CD4-positive, CD25-positive, alpha-beta regulatory T cell (primary cell): ENCODE measurements at regions not wholly inside any gene's neighbourhood (a gene's known extent, or its start where the extent isn't known, plus 50 kb on each side); places are given as distances from the start of the nearest gene placed in this dataset.
"Not testable (repeated sequence)": the region's sequence is repeated elsewhere in the genome, so short reads cannot be mapped to it uniquely, and the experiment has no call there.

Experiments
- ATAC-seq, 2 donors: fragments of 150-1000 bp; cut with Tn5 transposase; one replicate each; pipeline ENCODE4 v1.10.0; 2021; ENCODE audit warnings: low read depth in 2 of 2, moderate number of reproducible peaks in 2 of 2, moderate library complexity in 1 of 2
- DNase-seq, 3 donors: peaks; one replicate each; pipeline versions ENCODE4 v3.0.0 to v3.0.0-alpha.2; 2012 to 2022; ENCODE audit warnings: mixed read lengths in 1 of 3
- H3K27ac ChIP-seq: one replicate; pipeline ENCODE4 v1.7.0; 2013; ENCODE audit warnings: mild to moderate bottlenecking, low read length; ENCODE audit not compliant: insufficient read depth, poor library complexity, severe bottlenecking
- H3K27me3 ChIP-seq: one replicate; pipeline ENCODE4 v1.7.0; 2013; ENCODE audit warnings: low read length; ENCODE audit not compliant: control insufficient read depth, insufficient read depth
- H3K36me3 ChIP-seq: one replicate; pipeline ENCODE4 v1.7.0; 2013; ENCODE audit warnings: mild to moderate bottlenecking, low read length, moderate library complexity; ENCODE audit not compliant: control insufficient read depth, insufficient read depth
- H3K4me1 ChIP-seq: 2 replicates; pipeline ENCODE4 v1.7.0; 2013; ENCODE audit warnings: mild to moderate bottlenecking, low read length; ENCODE audit not compliant: insufficient read depth, control insufficient read depth, poor library complexity, severe bottlenecking
- H3K4me3 ChIP-seq: one replicate; pipeline ENCODE4 v1.7.0; 2013; ENCODE audit warnings: low read depth, mild to moderate bottlenecking, low read length, moderate library complexity
- H3K9me3 ChIP-seq, 2 experiments: 1 replicate in 1 of 2; 2 replicates in 1 of 2; pipeline ENCODE4 v1.7.0; 2013; ENCODE audit warnings: low read length in 2 of 2, mild to moderate bottlenecking in 1 of 2, moderate library complexity in 1 of 2; ENCODE audit not compliant: control insufficient read depth in 2 of 2
- H3K27ac Mint-ChIP-seq, 3 donors: one replicate each; pipeline ENCODE4 v1.8.0; 2020 to 2022; ENCODE audit warnings: mild to moderate bottlenecking in 3 of 3, mixed read lengths in 3 of 3, moderate library complexity in 2 of 3
- H3K27me3 Mint-ChIP-seq: one replicate; pipeline ENCODE4 v1.8.0; 2022; ENCODE audit warnings: mild to moderate bottlenecking, mixed read lengths
- H3K36me3 Mint-ChIP-seq: one replicate; pipeline ENCODE4 v1.8.0; 2020; ENCODE audit warnings: mixed read lengths
- H3K4me1 Mint-ChIP-seq, 4 donors: one replicate each; pipeline ENCODE4 v1.8.0; 2020 to 2022; ENCODE audit warnings: mixed read lengths in 4 of 4, mild to moderate bottlenecking in 1 of 4
- H3K4me3 Mint-ChIP-seq, 4 donors: one replicate each; pipeline ENCODE4 v1.8.0; 2020 to 2022; ENCODE audit warnings: mild to moderate bottlenecking in 4 of 4, mixed read lengths in 4 of 4, moderate library complexity in 3 of 4
- H3K9me3 Mint-ChIP-seq, 7 donors: one replicate each; pipeline ENCODE4 v1.8.0; 2020 to 2022; ENCODE audit warnings: mixed read lengths in 7 of 7, mild to moderate bottlenecking in 3 of 7, moderate library complexity in 2 of 7

GRCh38 chr1:95297906-95298305 lies 63.9 kb downstream of the RWDD3 start:
- not testable (repeated sequence) for H3K4me3 Mint-ChIP-seq, H3K27ac Mint-ChIP-seq

GRCh38 chr1:95301091-95301490 lies 67.1 kb downstream of the RWDD3 start:
- ATAC-seq (no peak), DNase-seq (no peak)
- no peak overlapping the region for H3K27ac Mint-ChIP-seq
- Histone ChIP-seq H3K36me3 (no peaks in the 10 kb centered on the region), H3K4me1 (no peaks in the 10 kb centered on the region), H3K9me3 (no peaks in the 10 kb centered on the region), H3K27ac (no peak overlapping the region), H3K27me3 (peaks cover 2% of the 10 kb centered on the region), H3K4me3 (no peak overlapping the region)
- no peak overlapping the region for H3K4me3 Mint-ChIP-seq
- peaks cover 0 to 12% (median 4%) of the 10 kb centered on the region in 7 donors for H3K9me3 Mint-ChIP-seq
- no peaks in the 10 kb centered on the region for H3K36me3 Mint-ChIP-seq
- no peaks in the 10 kb centered on the region for H3K4me1 Mint-ChIP-seq
- H3K27me3 Mint-ChIP-seq = peaks cover 4% of the 10 kb centered on the region

More at GRCh38 chr1:95297906-95298305, 63.9 kb downstream of the RWDD3 start:
- ATAC-seq, H3K36me3 Mint-ChIP-seq, H3K4me1 ChIP-seq, H3K4me3 ChIP-seq, H3K27ac ChIP-seq, DNase-seq, H3K27me3 ChIP-seq, H3K4me1 Mint-ChIP-seq, H3K36me3 ChIP-seq, H3K9me3 ChIP-seq, H3K27me3 Mint-ChIP-seq: not testable (repeated sequence)
- peaks cover 0 to 12% (median 4%) of the 10 kb centered on the region in 7 donors for H3K9me3 Mint-ChIP-seq

GRCh38 chr1:95301614-95302013 lies 67.6 kb downstream of the RWDD3 start:
- peaks cover 0 to 12% (median 4%) of the 10 kb centered on the region in 7 donors for H3K9me3 Mint-ChIP-seq
- Histone ChIP-seq H3K36me3 (no peaks in the 10 kb centered on the region), H3K27ac (no peak overlapping the region), H3K9me3 (no peaks in the 10 kb centered on the region), H3K4me3 (no peak overlapping the region), H3K4me1 (no peaks in the 10 kb centered on the region), H3K27me3 (peaks cover 2% of the 10 kb centered on the region)
- H3K27ac Mint-ChIP-seq = no peak overlapping the region
- H3K36me3 Mint-ChIP-seq = no peaks in the 10 kb centered on the region
- DNase-seq (no peak), ATAC-seq (no peak)
- H3K4me1 Mint-ChIP-seq = no peaks in the 10 kb centered on the region
- H3K27me3 Mint-ChIP-seq = peaks cover 4% of the 10 kb centered on the region
- no peak overlapping the region for H3K4me3 Mint-ChIP-seq

- H3K4me3 Mint-ChIP-seq = no peak overlapping the region
- no peaks in the 10 kb centered on the region for H3K36me3 Mint-ChIP-seq
- H3K9me3 Mint-ChIP-seq = peaks cover 0 to 8% (median 0%) of the 10 kb centered on the region in 7 donors
- no peak overlapping the region for H3K4me3 ChIP-seq
- H3K4me1 ChIP-seq = no peaks in the 10 kb centered on the region
- H3K36me3 ChIP-seq = no peaks in the 10 kb centered on the region
- no peak overlapping the region for H3K27ac ChIP-seq
- H3K4me1 Mint-ChIP-seq = no peaks in the 10 kb centered on the region
- peaks cover 4% of the 10 kb centered on the region for H3K27me3 Mint-ChIP-seq
- H3K9me3 ChIP-seq = no peaks in the 10 kb centered on the region
- ATAC-seq = no peak
- peaks cover 2% of the 10 kb centered on the region for H3K27me3 ChIP-seq
- no peak overlapping the region for H3K27ac Mint-ChIP-seq
- DNase-seq = no peak
These were observed 70.8 kb downstream of the RWDD3 start for GRCh38 chr1:95304803-95305202.

GRCh38 chr1:95308276-95309030 lies 74.4 kb downstream of the RWDD3 start:
- Histone ChIP-seq H3K4me1 (no peaks in the 10 kb centered on the region), H3K9me3 (no peaks in the 10 kb centered on the region), H3K27me3 (peaks cover 2% of the 10 kb centered on the region), H3K4me3 (no peak overlapping the region), H3K36me3 (no peaks in the 10 kb centered on the region), H3K27ac (no peak overlapping the region)
- no peak overlapping the region for H3K4me3 Mint-ChIP-seq
- H3K27ac Mint-ChIP-seq = no peak overlapping the region
- H3K36me3 Mint-ChIP-seq = no peaks in the 10 kb centered on the region
- peaks cover 0 to 2% (median 0%) of the 10 kb centered on the region in 7 donors for H3K9me3 Mint-ChIP-seq
- DNase-seq (no peak), ATAC-seq (no peak)
- H3K27me3 Mint-ChIP-seq = peaks cover 8% of the 10 kb centered on the region
- H3K4me1 Mint-ChIP-seq = no peaks in the 10 kb centered on the region

GRCh38 chr1:95309031-95309471 lies 75.0 kb downstream of the RWDD3 start:
- ATAC-seq = no peak
- Mint-ChIP-seq H3K9me3 (peaks cover 0 to 2% (median 0%) of the 10 kb centered on the region in 7 donors), H3K27ac (no peak overlapping the region), H3K4me3 (no peak overlapping the region), H3K27me3 (peaks cover 8% of the 10 kb centered on the region), H3K4me1 (no peaks in the 10 kb centered on the region), H3K36me3 (no peaks in the 10 kb centered on the region)
- Histone ChIP-seq H3K36me3 (no peaks in the 10 kb centered on the region), H3K4me3 (no peak overlapping the region), H3K27ac (no peak overlapping the region), H3K9me3 (no peaks in the 10 kb centered on the region), H3K4me1 (no peaks in the 10 kb centered on the region), H3K27me3 (no peaks in the 10 kb centered on the region)
- no peak for DNase-seq

- Histone ChIP-seq H3K36me3 (no peaks in the 10 kb centered on the region), H3K27me3 (no peaks in the 10 kb centered on the region), H3K4me1 (no peaks in the 10 kb centered on the region), H3K4me3 (no peak overlapping the region), H3K27ac (no peak overlapping the region), H3K9me3 (no peaks in the 10 kb centered on the region)
- Mint-ChIP-seq H3K36me3 (no peaks in the 10 kb centered on the region), H3K4me3 (no peak overlapping the region), H3K9me3 (peaks cover 0 to 5% (median 0%) of the 10 kb centered on the region in 7 donors), H3K4me1 (no peaks in the 10 kb centered on the region), H3K27ac (no peak overlapping the region), H3K27me3 (peaks cover 5% of the 10 kb centered on the region)
- DNase-seq (no peak), ATAC-seq (no peak)
These were observed 77.0 kb downstream of the RWDD3 start for GRCh38 chr1:95311014-95311413.

GRCh38 chr1:95311762-95312161 lies 77.8 kb downstream of the RWDD3 start:
- Mint-ChIP-seq H3K4me1 (no peaks in the 10 kb centered on the region), H3K27me3 (peaks cover 5% of the 10 kb centered on the region), H3K4me3 (no peak overlapping the region), H3K9me3 (peaks cover 0 to 5% (median 0%) of the 10 kb centered on the region in 7 donors), H3K27ac (no peak overlapping the region), H3K36me3 (no peaks in the 10 kb centered on the region)
- H3K4me3 ChIP-seq = no peak overlapping the region
- no peaks in the 10 kb centered on the region for H3K27me3 ChIP-seq
- H3K9me3 ChIP-seq = no peaks in the 10 kb centered on the region
- H3K36me3 ChIP-seq = no peaks in the 10 kb centered on the region
- DNase-seq = no peak
- ATAC-seq = no peak
- no peaks in the 10 kb centered on the region for H3K4me1 ChIP-seq
- no peak overlapping the region for H3K27ac ChIP-seq
